A673 (cell line): ENCODE measurements at regions not wholly inside any gene's neighbourhood (a gene's known extent, or its start where the extent isn't known, plus 50 kb on each side); places are given as distances from the start of the nearest gene placed in this dataset.
"Not testable (repeated sequence)": the region's sequence is repeated elsewhere in the genome, so short reads cannot be mapped to it uniquely, and the experiment has no call there.

Experiments
- BruUV-seq: library from RNA; stranded (reverse); fragments of 400-500 nt; replicated peaks from 2 replicates; lab custom pipeline; 2021; lab: Mats Ljungman, UMichigan
- CTCF ChIA-PET: fragments of 300-600 bp; sonication (Branson Sonifier 250); formaldehyde crosslinking; loops from one replicate; lab custom pipeline; 2022; ENCODE audit warnings: antibody characterized with exemption; lab: Charles Lee
- POLR2A ChIA-PET: fragments of 300-600 bp; sonication (Branson Sonifier 250); formaldehyde crosslinking; loops from one replicate; lab custom pipeline; 2022; ENCODE audit warnings: antibody characterized with exemption; ENCODE audit not compliant: low non-redundant PET; lab: Charles Lee
- DNase-seq: peaks from one replicate; pipeline ENCODE4 v3.0.0-alpha.2; 2015; ENCODE audit warnings: low spot score
- H3K27ac ChIP-seq: fragments of 200-600 bp; sonication (generic); 2 replicates; pipeline ENCODE4 v1.5.1; 2016; ENCODE audit warnings: mixed run types, low read depth, mild to moderate bottlenecking, mixed read lengths, antibody characterized with exemption, low read length; ENCODE audit not compliant: poor library complexity, severe bottlenecking
- H3K27me3 ChIP-seq: fragments of 200-600 bp; sonication (generic); replicated peaks from 2 replicates; pipeline ENCODE4 v1.6.1; 2017; ENCODE audit warnings: mixed run types, low read depth, mild to moderate bottlenecking, mixed read lengths, antibody characterized with exemption, low read length; ENCODE audit not compliant: insufficient read depth, poor library complexity
- H3K36me3 ChIP-seq: fragments of 200-600 bp; sonication (generic); 2 replicates; pipeline ENCODE4 v1.6.1; 2016; ENCODE audit warnings: mixed run types, mild to moderate bottlenecking, mixed read lengths, antibody characterized with exemption, low read length; ENCODE audit not compliant: insufficient read depth, poor library complexity, severe bottlenecking
- H3K4me1 ChIP-seq: fragments of 200-600 bp; sonication (generic); 2 replicates; pipeline ENCODE4 v1.6.1; 2017; ENCODE audit warnings: mixed run types, mild to moderate bottlenecking, mixed read lengths, antibody characterized with exemption, low read length; ENCODE audit not compliant: insufficient read depth, poor library complexity, severe bottlenecking
- H3K4me3 ChIP-seq: fragments of 200-600 bp; sonication (generic); 2 replicates; pipeline ENCODE4 v1.5.1; 2016; ENCODE audit warnings: low read depth, mixed run types, mild to moderate bottlenecking, mixed read lengths, low read length; ENCODE audit not compliant: poor library complexity, severe bottlenecking
- H3K9me3 ChIP-seq: fragments of 200-600 bp; sonication (generic); 2 replicates; pipeline ENCODE4 v1.6.1; 2016; ENCODE audit warnings: mixed run types, low read depth, mild to moderate bottlenecking, mixed read lengths, antibody characterized with exemption, low read length; ENCODE audit not compliant: poor library complexity, severe bottlenecking
- CTCF ChIP-seq: fragments of 300-800, 200-600 bp; sonication (generic); conservative IDR thresholded peaks from 2 replicates; pipeline ENCODE4 v1.5.1; 2017; ENCODE audit warnings: low read depth, mild to moderate bottlenecking, antibody characterized with exemption, low read length, moderate library complexity, mixed read lengths
- EZH2 ChIP-seq: fragments of 200-600 bp; sonication (generic); IDR thresholded peaks from 2 replicates; pipeline ENCODE4 v1.6.1; 2017; ENCODE audit warnings: borderline replicate concordance, low read depth, mild to moderate bottlenecking, mixed read lengths, antibody characterized with exemption, low read length; ENCODE audit not compliant: poor library complexity, severe bottlenecking
- intact Hi-C: fragments of 100-400 bp; cut with micrococcal nuclease; formaldehyde crosslinking; loops from one replicate; pipeline ENCODE4 v1.10.0; 2022; ENCODE audit not compliant: unreplicated experiment

- DNase-seq, result no peak
- intact Hi-C loops, result no loop called here
- no peaks in the 10 kb centered on the region for H3K9me3 ChIP-seq
- H3K27me3 ChIP-seq, result no peaks in the 10 kb centered on the region
- no peak for TF ChIP-seq EZH2
- TF ChIP-seq CTCF, result no peak
- POLR2A ChIA-PET, result no interaction called here
- no peak overlapping the region for H3K27ac ChIP-seq
- CTCF ChIA-PET, result no interaction called here
- BruUV-seq, result no TSS peak
- H3K4me1 ChIP-seq, result no peaks in the 10 kb centered on the region
- H3K36me3 ChIP-seq, result no peaks in the 10 kb centered on the region
- no peak overlapping the region for H3K4me3 ChIP-seq
These were observed 73.1 kb upstream of the GAS1 start for GRCh38 chr9:87020169-87020950.

- BruUV-seq, result no TSS peak
- POLR2A ChIA-PET, result no interaction called here
- H3K4me1 ChIP-seq, result no peaks in the 10 kb centered on the region
These were observed 74.9 kb upstream of the GAS1 start for GRCh38 chr9:87022178-87022577.

GRCh38 chr9:87026204-87026603, 78.9 kb upstream of the GAS1 start:
- TF ChIP-seq EZH2, result no peak
- TF ChIP-seq CTCF, result no peak
- Histone ChIP-seq H3K4me1 (no peaks in the 10 kb centered on the region), H3K9me3 (no peaks in the 10 kb centered on the region), H3K4me3 (no peak overlapping the region), H3K36me3 (no peaks in the 10 kb centered on the region), H3K27ac (no peak overlapping the region), H3K27me3 (no peaks in the 10 kb centered on the region)
- CTCF ChIA-PET, result no interaction called here
- DNase-seq, result no peak
- POLR2A ChIA-PET, result no interaction called here
- BruUV-seq, result no TSS peak
- intact Hi-C loops, result no loop called here

More at GRCh38 chr9:87022178-87022577, 74.9 kb upstream of the GAS1 start:
- Histone ChIP-seq H3K27ac (no peak overlapping the region), H3K27me3 (no peaks in the 10 kb centered on the region), H3K36me3 (no peaks in the 10 kb centered on the region), H3K4me3 (no peak overlapping the region), H3K9me3 (no peaks in the 10 kb centered on the region)
- TF ChIP-seq EZH2, result no peak
- TF ChIP-seq CTCF, result no peak
- intact Hi-C loops, result no loop called here
- CTCF ChIA-PET, result no interaction called here
- no peak for DNase-seq

- H3K4me3 ChIP-seq, intact Hi-C loops, BruUV-seq, CTCF ChIA-PET, H3K27me3 ChIP-seq, POLR2A ChIA-PET, H3K27ac ChIP-seq, H3K36me3 ChIP-seq, DNase-seq, H3K4me1 ChIP-seq, H3K9me3 ChIP-seq: not testable (repeated sequence)
These were observed 81.5 kb upstream of the GAS1 start for GRCh38 chr9:87028836-87029235.
